H1 (cell line): ENCODE measurements at regions not wholly inside any gene's neighbourhood (a gene's known extent, or its start where the extent isn't known, plus 50 kb on each side); places are given as distances from the start of the nearest gene placed in this dataset.

ENCODE experiments used
- CTCF ChIA-PET: fragments of 300-600 bp; sonication (Branson Sonifier 250); formaldehyde crosslinking; loops from one replicate; lab custom pipeline; 2021; ENCODE audit not compliant: partially characterized antibody; lab: Charles Lee
- POLR2A ChIA-PET: fragments of 300-600 bp; sonication (Branson Sonifier 250); formaldehyde crosslinking; loops from one replicate; lab custom pipeline; 2021; ENCODE audit warnings: inconsistent platforms; ENCODE audit not compliant: partially characterized antibody; lab: Charles Lee
- DNase-seq, 2 experiments: peaks; one replicate each; pipeline versions ENCODE4 v3.0.0 to v3.0.0-alpha.2; 2010 to 2022; ENCODE audit warnings: low spot score in 2 of 2, low read depth in 1 of 2, mixed read lengths in 1 of 2
- FAIRE-seq: peaks from 2 replicates; lab custom pipeline; 2011; peaks lifted over from hg19 to GRCh38; lab: Jason Lieb, UNC
- H2AFZ ChIP-seq: 2 replicates; pipeline ENCODE4 v1.8.1; 2012; ENCODE audit warnings: low read length, inconsistent platforms
- H2AK5ac ChIP-seq: 2 replicates; pipeline ENCODE4 v1.6.1; 2013; ENCODE audit warnings: low read depth, low read length
- H2BK120ac ChIP-seq: replicated peaks from 2 replicates; pipeline ENCODE3; 2013; ENCODE audit warnings: low read depth, low read length, inconsistent platforms
- H2BK12ac ChIP-seq: 2 replicates; pipeline ENCODE4 v1.6.1; 2013; ENCODE audit warnings: low read depth, low read length
- H2BK15ac ChIP-seq: 2 replicates; pipeline ENCODE4 v1.6.1; 2013; ENCODE audit warnings: low read length
- H2BK20ac ChIP-seq: 2 replicates; pipeline ENCODE4 v1.6.1; 2013; ENCODE audit warnings: low read length
- H2BK5ac ChIP-seq: 2 replicates; pipeline ENCODE4 v1.6.1; 2013; ENCODE audit warnings: low read depth, low read length
- H3K14ac ChIP-seq: 2 replicates; pipeline ENCODE4 v1.6.1; 2013; ENCODE audit warnings: inconsistent platforms; ENCODE audit not compliant: insufficient read length
- H3K18ac ChIP-seq: 2 replicates; pipeline ENCODE4 v1.6.1; 2013; ENCODE audit warnings: low read length; ENCODE audit errors: extremely low read depth
- H3K23ac ChIP-seq: 2 replicates; pipeline ENCODE4 v1.6.1; 2013; ENCODE audit warnings: inconsistent platforms; ENCODE audit not compliant: insufficient read length
- H3K23me2 ChIP-seq: 2 replicates; pipeline ENCODE4 v1.6.1; 2013; ENCODE audit warnings: low read depth, low read length
- H3K27ac ChIP-seq: 2 replicates; pipeline ENCODE4 v1.6.1; 2011; ENCODE audit warnings: low read depth, low read length, inconsistent platforms
- H3K27me3 ChIP-seq, 4 experiments: replicated peaks in 1 of 4; 1 replicate in 1 of 4; 2 replicates in 3 of 4; pipeline versions ENCODE4 v1.6.1 to v1.8.1; 2011 to 2013; ENCODE audit warnings: low read length in 3 of 4, mild to moderate bottlenecking in 3 of 4, inconsistent platforms in 2 of 4, mixed read lengths in 2 of 4, moderate library complexity in 1 of 4; ENCODE audit not compliant: control insufficient read depth in 3 of 4, insufficient read depth in 3 of 4; ENCODE audit errors: extremely low read depth in 1 of 4
- H3K36me3 ChIP-seq, 4 experiments: 2 replicates each; pipeline versions ENCODE4 v1.6.1 to v1.8.1; 2011 to 2013; ENCODE audit warnings: mild to moderate bottlenecking in 4 of 4, low read length in 3 of 4, moderate library complexity in 2 of 4, control low read depth in 1 of 4, inconsistent platforms in 1 of 4; ENCODE audit not compliant: insufficient read depth in 4 of 4, control insufficient read depth in 2 of 4
- H3K4ac ChIP-seq: replicated peaks from 2 replicates; pipeline ENCODE3; 2013; ENCODE audit warnings: low read length, low read depth, mixed read lengths, inconsistent platforms; ENCODE audit not compliant: insufficient read length
- H3K4me1 ChIP-seq, 4 experiments: replicated peaks in 1 of 4; 1 replicate in 1 of 4; 2 replicates in 3 of 4; pipeline versions ENCODE4 v1.6.1 to v1.8.1; 2011 to 2013; ENCODE audit warnings: low read length in 3 of 4, inconsistent platforms in 2 of 4, mixed read lengths in 1 of 4; ENCODE audit not compliant: insufficient read depth in 4 of 4, control insufficient read depth in 3 of 4
- H3K4me2 ChIP-seq, 2 experiments: 2 replicates each; pipeline versions ENCODE4 v1.6.1 to v1.8.1; 2011 to 2013; ENCODE audit warnings: low read depth in 2 of 2, low read length in 2 of 2, control low read depth in 1 of 2, inconsistent platforms in 1 of 2, mild to moderate bottlenecking in 1 of 2; ENCODE audit not compliant: insufficient read depth in 1 of 2
- H3K4me3 ChIP-seq, 4 experiments: fragments of 200-600, 300-600 bp in 1 of 4; sonication (generic), shearing (Covaris generic), sonication (Bioruptor Twin) in 1 of 4; 2 replicates each; pipeline versions ENCODE4 v1.5.1 to v1.8.1; 2011 to 2016; ENCODE audit warnings: low read length in 4 of 4, low read depth in 3 of 4, control low read depth in 2 of 4, inconsistent platforms in 2 of 4, mild to moderate bottlenecking in 2 of 4, mixed read lengths in 1 of 4, moderate library complexity in 1 of 4; ENCODE audit not compliant: insufficient read depth in 2 of 4; ENCODE audit errors: extremely low read depth in 1 of 4
- H3K56ac ChIP-seq: replicated peaks from 2 replicates; pipeline ENCODE3; 2013; ENCODE audit warnings: low read depth, mild to moderate bottlenecking, mixed read lengths, low read length, inconsistent platforms; ENCODE audit not compliant: insufficient read length
- H3K79me1 ChIP-seq: 2 replicates; pipeline ENCODE4 v1.6.1; 2013; ENCODE audit warnings: low read depth, low read length, control low read depth
- H3K79me2 ChIP-seq, 2 experiments: 2 replicates each; pipeline versions ENCODE4 v1.6.1 to v1.8.1; 2012 to 2013; ENCODE audit warnings: low read length in 2 of 2, mild to moderate bottlenecking in 2 of 2, inconsistent platforms in 1 of 2; ENCODE audit not compliant: insufficient read depth in 2 of 2, control insufficient read depth in 1 of 2
- H3K9ac ChIP-seq, 4 experiments: replicated peaks in 1 of 4; 1 replicate in 1 of 4; 2 replicates in 3 of 4; pipeline versions ENCODE4 v1.6.1 to v1.8.1; 2011 to 2013; ENCODE audit warnings: low read depth in 3 of 4, low read length in 3 of 4, control low read depth in 2 of 4, mild to moderate bottlenecking in 2 of 4, moderate library complexity in 2 of 4, inconsistent platforms in 1 of 4; ENCODE audit errors: extremely low read depth in 1 of 4
- H3K9me3 ChIP-seq, 2 experiments: 2 replicates each; pipeline versions ENCODE4 v1.6.1 to v1.8.1; 2012 to 2013; ENCODE audit warnings: mild to moderate bottlenecking in 2 of 2, moderate library complexity in 2 of 2, control low read depth in 1 of 2, inconsistent platforms in 1 of 2, low read depth in 1 of 2, low read length in 1 of 2, mixed read lengths in 1 of 2; ENCODE audit not compliant: insufficient read depth in 2 of 2
- H4K20me1 ChIP-seq, 2 experiments: replicated peaks in 1 of 2; 2 replicates each; pipeline versions ENCODE3 to v1.8.1; 2011 to 2013; ENCODE audit warnings: inconsistent platforms in 2 of 2, low read length in 2 of 2, mild to moderate bottlenecking in 1 of 2; ENCODE audit not compliant: insufficient read depth in 2 of 2, control insufficient read depth in 1 of 2
- H4K5ac ChIP-seq: 2 replicates; pipeline ENCODE4 v1.6.1; 2013; ENCODE audit warnings: low read length, low read depth, mixed read lengths, inconsistent platforms; ENCODE audit not compliant: insufficient read length
- H4K8ac ChIP-seq: 2 replicates; pipeline ENCODE4 v1.8.0; 2013; ENCODE audit warnings: mild to moderate bottlenecking, moderate library complexity, low read length, inconsistent platforms; ENCODE audit not compliant: insufficient read depth; ENCODE audit errors: extremely low read depth
- H4K91ac ChIP-seq: replicated peaks from 2 replicates; pipeline ENCODE3; 2013; ENCODE audit warnings: low read length, mixed read lengths, inconsistent platforms; ENCODE audit not compliant: insufficient read length
- HDAC2 ChIP-seq, 2 experiments: fragments of 300-600 bp in 1 of 2; sonication (generic) in 1 of 2; IDR thresholded peaks; 2 replicates each; pipeline ENCODE4 v1.6.1; 2011 to 2012; ENCODE audit warnings: low read depth in 2 of 2, low read length in 2 of 2, mild to moderate bottlenecking in 2 of 2, moderate library complexity in 2 of 2, borderline replicate concordance in 1 of 2, inconsistent platforms in 1 of 2
- POLR2AphosphoS5 ChIP-seq: IDR thresholded peaks from 2 replicates; pipeline ENCODE4 v1.6.1; 2011; ENCODE audit warnings: low read depth, low read length
- WGBS, 2 experiments: shearing (Covaris generic) in 1 of 2; methylation state at CpG; one replicate each; pipeline versions ENCODE4 v1.1.6 to v1.1.7; 2013 to 2015; ENCODE audit warnings: low lambda C conversion rate in 2 of 2, mixed read lengths in 2 of 2, inconsistent platforms in 1 of 2, low coverage in 1 of 2, missing lambda C conversion rate in 1 of 2; ENCODE audit not compliant: insufficient replicate concordance in 2 of 2, insufficient coverage in 1 of 2, insufficient read length in 1 of 2; ENCODE audit errors: extremely low coverage in 1 of 2, missing lambda C conversion rate in 1 of 2; 5-methylcytosine and 5-hydroxymethylcytosine counted together

DNA sequence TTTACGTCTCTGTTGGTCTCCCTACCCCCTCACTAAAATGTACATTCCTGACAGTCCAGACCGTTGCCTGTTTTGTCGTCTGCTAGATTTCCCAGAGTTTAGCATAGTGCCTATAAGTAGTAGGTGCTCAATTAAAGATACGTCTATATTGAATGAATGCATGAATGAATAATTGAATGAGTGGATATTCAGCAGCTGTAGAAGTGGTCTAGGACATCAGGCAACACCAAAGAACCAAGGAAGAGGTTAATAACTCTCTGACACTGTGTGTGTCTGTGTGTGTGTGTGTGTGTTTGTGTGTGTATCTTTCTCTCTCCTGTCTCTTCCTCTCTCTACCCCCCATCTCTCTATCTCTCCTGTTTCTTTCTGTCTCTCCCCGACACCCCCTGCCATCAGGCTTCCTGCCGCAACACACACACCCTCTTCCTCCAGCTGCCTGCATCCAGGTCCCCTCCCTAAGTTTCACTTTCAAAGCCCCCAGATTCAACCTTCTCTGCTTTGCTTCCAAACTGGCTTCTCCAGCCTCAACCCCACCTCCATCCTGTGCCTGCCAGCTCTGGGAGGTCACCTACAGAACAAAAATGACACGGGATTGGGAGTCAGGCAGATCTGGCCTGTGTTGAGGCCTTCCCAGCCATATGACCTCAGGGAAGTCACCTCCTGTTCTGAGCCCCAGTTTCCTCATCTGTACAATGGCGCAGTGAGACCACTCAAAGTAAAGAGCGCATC, 119.9 kb upstream of the NCOR2 start:
- H4K5ac ChIP-seq: no peak overlapping the region
- DNase-seq (no peak), FAIRE-seq (no peak)
- H4K8ac ChIP-seq: no peak overlapping the region
- ChIA-PET POLR2A (interaction anchor here (0.6 kb wide), 1 partner anchor 50 kb away, joined by 3 read pairs; no protein-coding TSS in a partner anchor), CTCF (interaction anchor here (0.7 to 1.7 kb wide), 4 partner anchors 19 to 226 kb away, joined by 3 read pairs; no protein-coding TSS in a partner anchor)
- H3K27ac ChIP-seq: no peak overlapping the region
- H2BK120ac ChIP-seq: no peak overlapping the region
- no peak overlapping the region; the same call in 1 of the 2 replicates for H2BK15ac ChIP-seq
- no peak overlapping the region for H2BK5ac ChIP-seq
- no peaks in the 10 kb centered on the region for H3K23me2 ChIP-seq
- H3K23ac ChIP-seq: no peak overlapping the region
- H2AK5ac ChIP-seq: no peak overlapping the region
- WGBS, 2 experiments: 83% methylated on average over 9 of the region's 9 CpGs; no CpG with 5 or more reads in 1 of the 2 experiments
- H2AFZ ChIP-seq: no peak overlapping the region; the same call in 1 of the 2 replicates
- H3K14ac ChIP-seq: no peak overlapping the region
- no peak overlapping the region for H3K56ac ChIP-seq
- peaks cover 0 to 2% (median 0%) of the 10 kb centered on the region in 4 experiments; a peak in 3 of 7 replicates for H3K4me1 ChIP-seq
- H3K18ac ChIP-seq: no peak overlapping the region
- H2BK12ac ChIP-seq: 0 out of 2 replicates have a peak overlapping the region, but pooled peaks have one; percentile 1
- no peak overlapping the region for H2BK20ac ChIP-seq
- H3K9ac ChIP-seq: no peak overlapping the region
- no peak overlapping the region for H3K4ac ChIP-seq
- no peaks in the 10 kb centered on the region for H4K20me1 ChIP-seq
- no peaks in the 10 kb centered on the region for H3K79me1 ChIP-seq
- H3K36me3 ChIP-seq: no peaks in the 10 kb centered on the region
- H3K4me2 ChIP-seq: no peak overlapping the region
- H4K91ac ChIP-seq: no peak overlapping the region
- H3K79me2 ChIP-seq: no peaks in the 10 kb centered on the region
- H3K27me3 ChIP-seq: no peaks in the 10 kb centered on the region
- no peaks in the 10 kb centered on the region; a peak in 1 of 4 replicates for H3K9me3 ChIP-seq
- no peak overlapping the region for H3K4me3 ChIP-seq
- no peak for TF ChIP-seq HDAC2 (IDR thresholded peaks at IDR 0.05; ENCODE audit: borderline replicate concordance in 1 of 2, low read depth in 2 of 2, low read length in 2 of 2)
- TF ChIP-seq POLR2AphosphoS5: no peak
